SK-N-SH treated with all-trans-retinoic acid at 6 μM for 48 hours (cell line): ENCODE measurements at regions not wholly inside any gene's neighbourhood (a gene's known extent, or its start where the extent isn't known, plus 50 kb on each side); places are given as distances from the start of the nearest gene placed in this dataset.

ENCODE experiments used
- ATAC-seq: fragments of 200-7000 bp; cut with Tn5 transposase; 3 replicates; pipeline ENCODE4 v1.9.1; 2020; ENCODE audit warnings: mild to moderate bottlenecking, moderate library complexity
- ARNTL ChIP-seq: fragments of 450-650 bp; formaldehyde crosslinking; IDR thresholded peaks from 2 replicates; pipeline ENCODE4 v1.5.0; 2020; ENCODE audit warnings: low read depth, mild to moderate bottlenecking, moderate library complexity, borderline replicate concordance
- BACH2 ChIP-seq: fragments of 250-450 bp; sonication (Bioruptor Pico); IDR thresholded peaks from 2 replicates; pipeline ENCODE4 v1.9.0; 2021; ENCODE audit warnings: mild to moderate bottlenecking, borderline replicate concordance
- CREB5 ChIP-seq: fragments of 250-450 bp; sonication (Bioruptor Pico); IDR thresholded peaks from 2 replicates; pipeline ENCODE4 v1.5.1; 2020; ENCODE audit warnings: low read depth, mild to moderate bottlenecking, moderate library complexity
- CSDC2 ChIP-seq: fragments of 250-450 bp; sonication (Bioruptor Pico); IDR thresholded peaks from 2 replicates; pipeline ENCODE4 v1.5.0; 2020; ENCODE audit warnings: mild to moderate bottlenecking, moderate library complexity
- CSRNP3 ChIP-seq: fragments of 250-450 bp; sonication (Bioruptor Pico); IDR thresholded peaks from 2 replicates; pipeline ENCODE4 v1.5.1; 2021; ENCODE audit warnings: mild to moderate bottlenecking, moderate library complexity
- ESRRG ChIP-seq: fragments of 250-450 bp; sonication (Bioruptor Pico); IDR thresholded peaks from 2 replicates; pipeline ENCODE4 v1.6.1; 2021; ENCODE audit warnings: mild to moderate bottlenecking
- GLIS3 ChIP-seq: fragments of 250-450 bp; sonication (Bioruptor Pico); IDR thresholded peaks from 2 replicates; pipeline ENCODE4 v1.5.0; 2020; ENCODE audit warnings: mild to moderate bottlenecking, moderate library complexity
- ISL1 ChIP-seq: fragments of 250-450 bp; sonication (Bioruptor Pico); IDR thresholded peaks from 2 replicates; pipeline ENCODE4 v2.1.2; 2022; ENCODE audit warnings: mild to moderate bottlenecking, moderate library complexity
- OSR1 ChIP-seq: fragments of 250-450 bp; sonication (Bioruptor Pico); IDR thresholded peaks from 2 replicates; pipeline ENCODE4 v1.8.0; 2022; ENCODE audit warnings: moderate library complexity, mild to moderate bottlenecking, inconsistent platforms
- PATZ1 ChIP-seq: fragments of 250-450 bp; sonication (Bioruptor Pico); IDR thresholded peaks from 2 replicates; pipeline ENCODE4 v1.8.0; 2020; ENCODE audit warnings: mild to moderate bottlenecking, moderate library complexity, borderline replicate concordance
- PPARA ChIP-seq: fragments of 250-450 bp; sonication (Bioruptor Pico); IDR thresholded peaks from 2 replicates; pipeline ENCODE4 v1.5.0; 2020; ENCODE audit warnings: mild to moderate bottlenecking, borderline replicate concordance
- RARB ChIP-seq: fragments of 250-450 bp; sonication (Bioruptor Pico); IDR thresholded peaks from 2 replicates; pipeline ENCODE4 v1.8.0; 2021; ENCODE audit warnings: mild to moderate bottlenecking, moderate library complexity
- SNAI2 ChIP-seq: fragments of 250-450 bp; sonication (Bioruptor Pico); IDR thresholded peaks from 2 replicates; pipeline ENCODE4 v1.5.0; 2020; ENCODE audit warnings: mild to moderate bottlenecking, moderate library complexity
- TCF4 ChIP-seq: fragments of 250-450 bp; sonication (Bioruptor Pico); IDR thresholded peaks from 2 replicates; pipeline ENCODE4 v1.8.0; 2021; ENCODE audit warnings: mild to moderate bottlenecking, moderate library complexity, borderline replicate concordance
- TOX ChIP-seq: fragments of 250-450 bp; sonication (Bioruptor Pico); IDR thresholded peaks from 2 replicates; pipeline ENCODE4 v1.8.0; 2021; ENCODE audit warnings: mild to moderate bottlenecking, moderate library complexity, borderline replicate concordance
- ZC3H10 ChIP-seq: fragments of 250-450 bp; sonication (Bioruptor Pico); IDR thresholded peaks from 2 replicates; pipeline ENCODE4 v1.5.1; 2021; ENCODE audit warnings: mild to moderate bottlenecking, moderate library complexity
- ZFP3 ChIP-seq: fragments of 250-450 bp; sonication (Bioruptor Pico); IDR thresholded peaks from 2 replicates; pipeline ENCODE4 v1.5.0; 2020; ENCODE audit warnings: mild to moderate bottlenecking, moderate library complexity
- ZNF565 ChIP-seq: fragments of 450-650 bp; formaldehyde crosslinking; conservative IDR thresholded peaks from 2 replicates; pipeline ENCODE4 v1.5.0; 2020; ENCODE audit warnings: low read depth, mild to moderate bottlenecking, moderate library complexity
- ZNF70 ChIP-seq: fragments of 450-650 bp; formaldehyde crosslinking; IDR thresholded peaks from 2 replicates; pipeline ENCODE4 v1.5.0; 2020; ENCODE audit warnings: mild to moderate bottlenecking, moderate library complexity
- ZNF8 ChIP-seq: fragments of 450-650 bp; formaldehyde crosslinking; IDR thresholded peaks from 2 replicates; pipeline ENCODE4 v1.5.0; 2020; ENCODE audit warnings: mild to moderate bottlenecking, moderate library complexity
- TF ChIP-seq, protein P1 (sequence below): fragments of 250-450 bp; sonication (Bioruptor Pico); IDR thresholded peaks from 2 replicates; pipeline ENCODE4 v1.5.0; 2020; ENCODE audit warnings: mild to moderate bottlenecking, moderate library complexity
- TF ChIP-seq, protein P2 (sequence below): fragments of 250-450 bp; sonication (Bioruptor Pico); IDR thresholded peaks from 2 replicates; pipeline ENCODE4 v1.8.0; 2021; ENCODE audit warnings: low read depth, mild to moderate bottlenecking, moderate library complexity, borderline replicate concordance

DNA sequence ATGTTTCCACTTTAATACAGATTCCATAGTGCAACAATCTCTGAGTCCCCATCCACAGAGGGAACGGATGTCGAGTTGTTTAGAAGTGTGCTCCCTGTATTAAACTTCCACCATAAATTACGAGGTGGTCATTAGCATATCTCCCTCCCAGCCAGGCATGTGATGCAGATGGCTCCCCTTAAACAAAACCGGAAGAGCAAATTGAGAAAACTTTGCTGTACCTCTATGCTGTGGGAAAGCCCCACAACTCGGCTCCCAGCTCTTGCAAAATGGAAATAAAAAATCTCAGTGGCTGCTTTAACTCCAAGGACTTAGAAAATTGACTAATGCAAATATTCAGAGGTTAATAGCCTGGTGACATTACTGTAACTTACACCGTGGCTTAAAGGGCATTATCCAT lies 290.9 kb downstream of the MAF start:
- no peak for TF ChIP-seq OSR1 (CRISPR knock-in tag)
- TF ChIP-seq ISL1 (CRISPR knock-in tag): no peak
- no peak for TF ChIP-seq RARB (CRISPR knock-in tag)
- no peak for TF ChIP-seq CSRNP3 (CRISPR knock-in tag)
- no peak for TF ChIP-seq PATZ1 (CRISPR knock-in tag)
- TF ChIP-seq ZC3H10 (CRISPR knock-in tag): no peak
- no peak for TF ChIP-seq ARNTL
- TF ChIP-seq ZNF70 (CRISPR knock-in tag): no peak
- no peak for TF ChIP-seq SNAI2 (CRISPR knock-in tag)
- no peak for TF ChIP-seq ZNF8 (CRISPR knock-in tag)
- TF ChIP-seq GLIS3: no peak
- no peak for TF ChIP-seq CREB5 (CRISPR knock-in tag)
- TF ChIP-seq BACH2 (CRISPR knock-in tag): no peak
- TF ChIP-seq TOX (CRISPR knock-in tag): no peak
- ATAC-seq: no peak

DNA sequence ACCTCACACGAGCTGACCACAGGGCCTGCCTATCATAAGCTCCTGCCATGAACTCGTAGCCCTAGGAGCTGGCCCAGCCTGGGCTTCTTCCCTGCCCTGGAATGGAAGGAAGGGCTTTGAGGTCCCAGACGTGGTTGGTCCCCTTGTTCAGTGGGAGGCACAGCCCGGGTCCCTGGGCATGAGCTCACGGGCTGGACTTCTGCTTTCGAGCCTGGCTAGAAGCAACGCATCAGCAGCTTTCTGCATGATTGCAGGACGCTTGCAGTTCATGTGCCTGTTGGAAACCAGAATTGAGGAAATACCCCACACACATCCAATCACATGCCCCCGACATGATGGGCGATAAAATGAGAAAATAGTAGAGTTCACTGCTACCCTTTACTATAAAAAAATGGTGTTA lies 293.3 kb downstream of the MAF start:
- no peak for ATAC-seq
- no peak for TF ChIP-seq RARB (CRISPR knock-in tag)
- TF ChIP-seq ZNF8 (CRISPR knock-in tag): no peak
- no peak for TF ChIP-seq CSDC2
- TF ChIP-seq ZC3H10 (CRISPR knock-in tag): no peak
- TF ChIP-seq, protein P1, sequence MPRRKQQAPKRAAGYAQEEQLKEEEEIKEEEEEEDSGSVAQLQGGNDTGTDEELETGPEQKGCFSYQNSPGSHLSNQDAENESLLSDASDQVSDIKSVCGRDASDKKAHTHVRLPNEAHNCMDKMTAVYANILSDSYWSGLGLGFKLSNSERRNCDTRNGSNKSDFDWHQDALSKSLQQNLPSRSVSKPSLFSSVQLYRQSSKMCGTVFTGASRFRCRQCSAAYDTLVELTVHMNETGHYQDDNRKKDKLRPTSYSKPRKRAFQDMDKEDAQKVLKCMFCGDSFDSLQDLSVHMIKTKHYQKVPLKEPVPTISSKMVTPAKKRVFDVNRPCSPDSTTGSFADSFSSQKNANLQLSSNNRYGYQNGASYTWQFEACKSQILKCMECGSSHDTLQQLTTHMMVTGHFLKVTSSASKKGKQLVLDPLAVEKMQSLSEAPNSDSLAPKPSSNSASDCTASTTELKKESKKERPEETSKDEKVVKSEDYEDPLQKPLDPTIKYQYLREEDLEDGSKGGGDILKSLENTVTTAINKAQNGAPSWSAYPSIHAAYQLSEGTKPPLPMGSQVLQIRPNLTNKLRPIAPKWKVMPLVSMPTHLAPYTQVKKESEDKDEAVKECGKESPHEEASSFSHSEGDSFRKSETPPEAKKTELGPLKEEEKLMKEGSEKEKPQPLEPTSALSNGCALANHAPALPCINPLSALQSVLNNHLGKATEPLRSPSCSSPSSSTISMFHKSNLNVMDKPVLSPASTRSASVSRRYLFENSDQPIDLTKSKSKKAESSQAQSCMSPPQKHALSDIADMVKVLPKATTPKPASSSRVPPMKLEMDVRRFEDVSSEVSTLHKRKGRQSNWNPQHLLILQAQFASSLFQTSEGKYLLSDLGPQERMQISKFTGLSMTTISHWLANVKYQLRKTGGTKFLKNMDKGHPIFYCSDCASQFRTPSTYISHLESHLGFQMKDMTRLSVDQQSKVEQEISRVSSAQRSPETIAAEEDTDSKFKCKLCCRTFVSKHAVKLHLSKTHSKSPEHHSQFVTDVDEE: no peak
- no peak for TF ChIP-seq ZFP3 (CRISPR knock-in tag)
- TF ChIP-seq ISL1 (CRISPR knock-in tag): no peak
- TF ChIP-seq PPARA (CRISPR knock-in tag): no peak
- no peak for TF ChIP-seq TCF4
- TF ChIP-seq ESRRG (CRISPR knock-in tag): no peak
- TF ChIP-seq, protein P2, sequence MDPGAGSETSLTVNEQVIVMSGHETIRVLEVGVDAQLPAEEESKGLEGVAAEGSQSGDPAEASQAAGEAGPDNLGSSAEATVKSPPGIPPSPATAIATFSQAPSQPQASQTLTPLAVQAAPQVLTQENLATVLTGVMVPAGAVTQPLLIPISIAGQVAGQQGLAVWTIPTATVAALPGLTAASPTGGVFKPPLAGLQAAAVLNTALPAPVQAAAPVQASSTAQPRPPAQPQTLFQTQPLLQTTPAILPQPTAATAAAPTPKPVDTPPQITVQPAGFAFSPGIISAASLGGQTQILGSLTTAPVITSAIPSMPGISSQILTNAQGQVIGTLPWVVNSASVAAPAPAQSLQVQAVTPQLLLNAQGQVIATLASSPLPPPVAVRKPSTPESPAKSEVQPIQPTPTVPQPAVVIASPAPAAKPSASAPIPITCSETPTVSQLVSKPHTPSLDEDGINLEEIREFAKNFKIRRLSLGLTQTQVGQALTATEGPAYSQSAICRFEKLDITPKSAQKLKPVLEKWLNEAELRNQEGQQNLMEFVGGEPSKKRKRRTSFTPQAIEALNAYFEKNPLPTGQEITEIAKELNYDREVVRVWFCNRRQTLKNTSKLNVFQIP (CRISPR knock-in tag): no peak
- no peak for TF ChIP-seq CSRNP3 (CRISPR knock-in tag)
- TF ChIP-seq CREB5 (CRISPR knock-in tag): no peak
- TF ChIP-seq TOX (CRISPR knock-in tag): no peak
- TF ChIP-seq GLIS3: no peak
- TF ChIP-seq PATZ1 (CRISPR knock-in tag): no peak
- no peak for TF ChIP-seq SNAI2 (CRISPR knock-in tag)
- no peak for TF ChIP-seq BACH2 (CRISPR knock-in tag)
- TF ChIP-seq ZNF565 (CRISPR knock-in tag): no peak
- TF ChIP-seq ARNTL: no peak
